SU-DHL-6 (cell line): ENCODE measurements at regions not wholly inside any gene's neighbourhood (a gene's known extent, or its start where the extent isn't known, plus 50 kb on each side); places are given as distances from the start of the nearest gene placed in this dataset.

Source experiments
- H2AFZ ChIP-seq: fragments of 200-600 bp; sonication (generic); 2 replicates; pipeline ENCODE4 v1.6.1; 2014; ENCODE audit warnings: low read depth, mild to moderate bottlenecking, moderate library complexity, mixed read lengths, antibody characterized with exemption, low read length; ENCODE audit not compliant: severe bottlenecking
- H3F3A ChIP-seq: fragments of 200-600 bp; shearing (Covaris generic); 2 replicates; pipeline ENCODE4 v1.6.0; 2016; ENCODE audit warnings: antibody characterized with exemption, mild to moderate bottlenecking; ENCODE audit not compliant: insufficient read depth
- H3K27ac ChIP-seq: fragments of 200-600 bp; sonication (generic); 2 replicates; pipeline ENCODE4 v1.5.1; 2016; ENCODE audit warnings: low read depth, mild to moderate bottlenecking, low read length, moderate library complexity, mixed read lengths
- H3K27me3 ChIP-seq: fragments of 200-600 bp; sonication (generic), shearing (Covaris generic); 2 replicates; pipeline ENCODE4 v1.6.0; 2014; ENCODE audit warnings: mild to moderate bottlenecking, low read length
- H3K36me3 ChIP-seq: fragments of 200-600 bp; sonication (generic); 2 replicates; pipeline ENCODE4 v1.6.1; 2014; ENCODE audit warnings: mild to moderate bottlenecking, low read length, mixed read lengths
- H3K4me2 ChIP-seq: fragments of 300-600, 200-600 bp; shearing (Covaris generic), sonication (generic); 2 replicates; pipeline ENCODE4 v1.6.0; 2014; ENCODE audit warnings: low read length, low read depth, mild to moderate bottlenecking; ENCODE audit not compliant: poor library complexity, severe bottlenecking
- H3K4me3 ChIP-seq: fragments of 200-600 bp; sonication (generic); 2 replicates; pipeline ENCODE4 v1.5.1; 2014; ENCODE audit warnings: antibody characterized with exemption, low read length, mild to moderate bottlenecking, mixed read lengths; ENCODE audit not compliant: insufficient read depth, poor library complexity, severe bottlenecking
- H3K79me2 ChIP-seq: fragments of 200-600 bp; sonication (generic); 2 replicates; pipeline ENCODE4 v1.6.1; 2014; ENCODE audit warnings: mild to moderate bottlenecking, low read length, moderate library complexity; ENCODE audit not compliant: insufficient read depth
- H3K9ac ChIP-seq: fragments of 200-600 bp; sonication (generic); 2 replicates; pipeline ENCODE4 v1.7.0; 2014; ENCODE audit warnings: mild to moderate bottlenecking, low read length
- H3K9me2 ChIP-seq: fragments of 200-600 bp; sonication (generic); replicated peaks from 2 replicates; pipeline ENCODE4 v1.6.1; 2014; ENCODE audit warnings: low read length; ENCODE audit not compliant: insufficient read depth
- H3K9me3 ChIP-seq: fragments of 200-600 bp; sonication (generic); 2 replicates; pipeline ENCODE4 v1.6.1; 2014; ENCODE audit warnings: low read length, mixed read lengths; ENCODE audit not compliant: insufficient read depth
- H4K20me1 ChIP-seq: fragments of 200-600 bp; sonication (generic); 2 replicates; pipeline ENCODE4 v1.6.1; 2014; ENCODE audit warnings: low read depth, mild to moderate bottlenecking, antibody characterized with exemption, low read length, moderate library complexity, mixed read lengths
- EZH2phosphoT487 ChIP-seq: fragments of 200-600 bp; sonication (generic), shearing (Covaris generic); conservative IDR thresholded peaks from 2 replicates; pipeline ENCODE4 v1.6.1; 2018; ENCODE audit warnings: mild to moderate bottlenecking, antibody characterized with exemption, low read length, moderate library complexity, mixed read lengths
- TF ChIP-seq, protein P1 (sequence below): fragments of 200-600 bp; sonication (generic); IDR thresholded peaks from one replicate; pipeline ENCODE4 v1.5.1; 2017; ENCODE audit warnings: antibody characterized with exemption, mild to moderate bottlenecking, low read length, moderate library complexity; ENCODE audit not compliant: insufficient read depth, poor library complexity, severe bottlenecking

DNA sequence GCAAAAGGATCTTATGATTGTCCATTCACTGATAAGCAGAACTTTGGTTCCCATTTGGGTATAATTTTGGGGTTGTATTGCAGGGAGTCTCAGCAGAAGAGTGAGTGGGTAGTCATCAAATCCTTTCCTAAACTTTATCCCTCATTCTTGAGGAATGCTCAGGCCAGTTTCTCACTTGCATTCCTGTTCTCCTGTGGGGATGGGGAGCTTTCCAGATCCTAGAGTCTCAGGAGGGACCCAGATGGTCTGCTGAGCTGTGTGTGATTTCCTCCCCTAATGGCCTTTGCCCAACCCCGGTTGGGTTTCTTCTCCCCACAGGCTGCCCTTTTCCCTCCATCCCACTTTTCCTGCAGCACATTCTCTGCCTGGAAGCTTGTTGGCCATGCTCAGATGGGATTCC is 79.9 kb downstream of the MIAT start:
- H4K20me1 ChIP-seq, result no peaks in the 10 kb centered on the region
- H3K9ac ChIP-seq, result no peak overlapping the region
- no peaks in the 10 kb centered on the region for H3K27me3 ChIP-seq
- H3K79me2 ChIP-seq, result no peaks in the 10 kb centered on the region
- H3F3A ChIP-seq, result no peaks in the 10 kb centered on the region; the same call in 1 of the 2 replicates
- no peaks in the 10 kb centered on the region for H3K9me3 ChIP-seq
- peaks cover 5% of the 10 kb centered on the region; the same call in 1 of the 2 replicates for H3K36me3 ChIP-seq
- no peak overlapping the region for H3K4me2 ChIP-seq
- H3K4me3 ChIP-seq, result no peak overlapping the region
- no peak overlapping the region for H2AFZ ChIP-seq
- no peak for TF ChIP-seq EZH2phosphoT487
- TF ChIP-seq, protein P1, sequence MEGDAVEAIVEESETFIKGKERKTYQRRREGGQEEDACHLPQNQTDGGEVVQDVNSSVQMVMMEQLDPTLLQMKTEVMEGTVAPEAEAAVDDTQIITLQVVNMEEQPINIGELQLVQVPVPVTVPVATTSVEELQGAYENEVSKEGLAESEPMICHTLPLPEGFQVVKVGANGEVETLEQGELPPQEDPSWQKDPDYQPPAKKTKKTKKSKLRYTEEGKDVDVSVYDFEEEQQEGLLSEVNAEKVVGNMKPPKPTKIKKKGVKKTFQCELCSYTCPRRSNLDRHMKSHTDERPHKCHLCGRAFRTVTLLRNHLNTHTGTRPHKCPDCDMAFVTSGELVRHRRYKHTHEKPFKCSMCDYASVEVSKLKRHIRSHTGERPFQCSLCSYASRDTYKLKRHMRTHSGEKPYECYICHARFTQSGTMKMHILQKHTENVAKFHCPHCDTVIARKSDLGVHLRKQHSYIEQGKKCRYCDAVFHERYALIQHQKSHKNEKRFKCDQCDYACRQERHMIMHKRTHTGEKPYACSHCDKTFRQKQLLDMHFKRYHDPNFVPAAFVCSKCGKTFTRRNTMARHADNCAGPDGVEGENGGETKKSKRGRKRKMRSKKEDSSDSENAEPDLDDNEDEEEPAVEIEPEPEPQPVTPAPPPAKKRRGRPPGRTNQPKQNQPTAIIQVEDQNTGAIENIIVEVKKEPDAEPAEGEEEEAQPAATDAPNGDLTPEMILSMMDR, result no peak
- H3K27ac ChIP-seq, result no peak overlapping the region
- no peaks in the 10 kb centered on the region for H3K9me2 ChIP-seq

DNA sequence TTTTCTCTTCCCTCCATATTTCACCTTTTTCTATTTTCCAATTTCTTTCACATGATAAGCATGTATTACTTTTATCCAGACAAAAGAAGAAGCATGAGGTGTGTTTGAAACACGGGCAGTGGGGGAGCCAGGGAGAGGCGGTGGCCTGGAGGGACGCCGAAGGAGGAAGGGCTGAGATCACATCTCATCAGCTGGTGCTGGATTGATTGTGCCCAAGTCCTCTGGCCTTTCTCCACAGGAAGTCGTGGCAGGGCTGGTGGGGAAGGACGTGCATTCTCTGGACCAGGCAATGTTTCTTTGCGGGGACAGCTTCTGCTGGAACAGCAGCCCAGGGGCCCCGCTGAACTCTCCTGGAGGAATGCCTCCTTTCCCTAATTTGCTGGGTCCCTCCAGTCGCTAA is 82.9 kb downstream of the MIAT start:
- H3K4me3 ChIP-seq, result no peak overlapping the region
- no peaks in the 10 kb centered on the region for H3K9me2 ChIP-seq
- H3K9ac ChIP-seq, result no peak overlapping the region
- no peak overlapping the region for H2AFZ ChIP-seq
- H3K9me3 ChIP-seq, result no peaks in the 10 kb centered on the region
- no peak overlapping the region for H3K27ac ChIP-seq
- no peaks in the 10 kb centered on the region for H4K20me1 ChIP-seq
- H3F3A ChIP-seq, result no peaks in the 10 kb centered on the region; the same call in 1 of the 2 replicates
- H3K4me2 ChIP-seq, result no peak overlapping the region
- TF ChIP-seq EZH2phosphoT487, result no peak
- TF ChIP-seq, protein P1, result no peak
- H3K27me3 ChIP-seq, result no peaks in the 10 kb centered on the region
- H3K36me3 ChIP-seq, result peaks cover 5% of the 10 kb centered on the region; the same call in 1 of the 2 replicates
- no peaks in the 10 kb centered on the region for H3K79me2 ChIP-seq

DNA sequence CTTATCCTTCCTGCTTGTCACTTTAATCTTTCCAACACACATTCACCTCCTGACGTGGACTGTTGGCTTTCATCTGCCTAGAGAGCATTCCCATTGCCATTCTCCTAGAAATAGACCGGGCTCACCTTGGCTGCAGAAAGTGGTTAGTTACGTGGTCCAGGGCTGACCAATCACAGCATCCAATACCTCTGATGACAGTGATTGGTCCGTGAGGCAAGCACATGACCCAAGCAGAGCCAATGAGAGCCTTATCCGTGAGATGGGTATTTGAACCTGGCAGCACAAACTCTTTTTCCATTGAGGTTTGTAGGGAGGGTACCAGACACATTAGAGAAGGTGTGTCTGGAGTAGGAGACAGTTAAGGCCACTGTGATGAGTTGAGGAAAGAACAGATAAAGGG is 85.8 kb downstream of the MIAT start:
- Histone ChIP-seq H3K4me2 (no peak overlapping the region), H3K36me3 (peaks cover 5% of the 10 kb centered on the region; the same call in 1 of the 2 replicates), H3K4me3 (no peak overlapping the region), H3K27ac (no peak overlapping the region), H3K9me3 (no peaks in the 10 kb centered on the region), H3K79me2 (no peaks in the 10 kb centered on the region), H3K9ac (no peak overlapping the region), H3K27me3 (no peaks in the 10 kb centered on the region), H3F3A (no peaks in the 10 kb centered on the region; the same call in 1 of the 2 replicates), H3K9me2 (no peaks in the 10 kb centered on the region), H2AFZ (no peak overlapping the region), H4K20me1 (no peaks in the 10 kb centered on the region)
- TF ChIP-seq EZH2phosphoT487, result no peak
- TF ChIP-seq, protein P1, result no peak
